ENCODE measurements at regions not wholly inside any gene's neighbourhood (a gene's known extent, or its start where the extent isn't known, plus 50 kb on each side); places are given as distances from the start of the nearest gene placed in this dataset.

- Histone ChIP-seq H3K27me3 (no peaks in the 10 kb centered on the region), H3K4me3 (replicated peaks in 1 of 3) (no peak overlapping the region), H3K36me3 (no peaks in the 10 kb centered on the region), H3K27ac (no peak overlapping the region), H3K9me3 (no peaks in the 10 kb centered on the region), H3K4me1 (no peaks in the 10 kb centered on the region)
- 69 to 73% methylated on average over 2 of the region's 2 CpGs for WGBS, 2 donors
- intact Hi-C loops (cut with DNase I), result no loop called here
- TF ChIP-seq CTCF (IDR thresholded peaks at IDR 0.05), result no peak
- TF ChIP-seq POLR2A (IDR thresholded peaks at IDR 0.05), result no peak
- DNase-seq, result no peak
These were observed 867.7 kb upstream of the AGA start for GRCh38 chr4:178309890-178310289.

GRCh38 chr4:178311997-178312396 is 869.8 kb upstream of the AGA start:
- H3K27ac ChIP-seq, result no peak overlapping the region
- no peaks in the 10 kb centered on the region for H3K27me3 ChIP-seq
- H3K4me1 ChIP-seq, result no peaks in the 10 kb centered on the region
- H3K36me3 ChIP-seq, result no peaks in the 10 kb centered on the region
- 80 to 85% methylated on average over 2 of the region's 2 CpGs for WGBS, 2 donors
- H3K9me3 ChIP-seq, result no peaks in the 10 kb centered on the region
- no peak for DNase-seq
- no peak overlapping the region for H3K4me3 ChIP-seq (replicated peaks in 1 of 3)
- no peak for TF ChIP-seq CTCF (IDR thresholded peaks at IDR 0.05)
- TF ChIP-seq POLR2A (IDR thresholded peaks at IDR 0.05), result no peak
- intact Hi-C loops (cut with DNase I), result no loop called here

GRCh38 chr4:178314287-178314686 is 872.0 kb upstream of the AGA start:
- no peaks in the 10 kb centered on the region for H3K27me3 ChIP-seq
- intact Hi-C loops (cut with DNase I), result no loop called here
- H3K36me3 ChIP-seq, result no peaks in the 10 kb centered on the region
- WGBS, 2 donors, result 90 to 91% methylated on average over 3 of the region's 3 CpGs
- no peaks in the 10 kb centered on the region for H3K4me1 ChIP-seq
- H3K27ac ChIP-seq, result no peak overlapping the region
- DNase-seq, result no peak
- TF ChIP-seq POLR2A (IDR thresholded peaks at IDR 0.05), result no peak
- TF ChIP-seq CTCF (IDR thresholded peaks at IDR 0.05), result no peak
- no peaks in the 10 kb centered on the region for H3K9me3 ChIP-seq
- H3K4me3 ChIP-seq (replicated peaks in 1 of 3), result no peak overlapping the region

- TF ChIP-seq POLR2A (IDR thresholded peaks at IDR 0.05) (no peak), CTCF (IDR thresholded peaks at IDR 0.05) (no peak)
- Histone ChIP-seq H3K36me3 (no peaks in the 10 kb centered on the region), H3K9me3 (no peaks in the 10 kb centered on the region), H3K4me1 (no peaks in the 10 kb centered on the region), H3K4me3 (replicated peaks in 1 of 3) (no peak overlapping the region), H3K27me3 (no peaks in the 10 kb centered on the region), H3K27ac (no peak overlapping the region)
- no peak for DNase-seq
- 54 to 71% methylated on average over 2 of the region's 2 CpGs for WGBS, 2 donors
- intact Hi-C loops (cut with DNase I), result no loop called here
These were observed 874.0 kb upstream of the AGA start for GRCh38 chr4:178316211-178316610.

- TF ChIP-seq POLR2A (IDR thresholded peaks at IDR 0.05), result no peak
- no peak for TF ChIP-seq CTCF (IDR thresholded peaks at IDR 0.05)
- DNase-seq, result no peak
- Histone ChIP-seq H3K4me1 (no peaks in the 10 kb centered on the region), H3K9me3 (no peaks in the 10 kb centered on the region), H3K27me3 (no peaks in the 10 kb centered on the region), H3K4me3 (replicated peaks in 1 of 3) (no peak overlapping the region), H3K27ac (no peak overlapping the region), H3K36me3 (no peaks in the 10 kb centered on the region)
- intact Hi-C loops (cut with DNase I), result no loop called here
- WGBS, 2 donors, result 83 to 96% methylated on average over 1 of the region's 1 CpG
These were observed 877.8 kb upstream of the AGA start for GRCh38 chr4:178320003-178320402.
